ENCODE measurements at regions not wholly inside any gene's neighbourhood (a gene's known extent, or its start where the extent isn't known, plus 50 kb on each side); places are given as distances from the start of the nearest gene placed in this dataset.

- no peak for DNase-seq
- peaks cover 28% of the 10 kb centered on the region for H3K9me3 ChIP-seq (replicated peaks)
- H3K27me3 ChIP-seq (ENCODE audit: low read depth), result no peaks in the 10 kb centered on the region
- H3K27ac ChIP-seq (replicated peaks), result peak overlapping the region; percentile 44
- no peak for TF ChIP-seq CTCF (IDR thresholded peaks at IDR 0.05; ENCODE audit: borderline replicate concordance)
- intact Hi-C loops (cut with micrococcal nuclease), result no loop called here
- H3K4me3 ChIP-seq, result no peak overlapping the region
- H3K4me1 ChIP-seq, result peaks cover 17% of the 10 kb centered on the region
- no peaks in the 10 kb centered on the region for H3K36me3 ChIP-seq
Measured at GRCh38 chr5:88355490-88356050, 86.9 kb upstream of the TMEM161B start.

GRCh38 chr5:88325868-88326267 lies 57.2 kb upstream of the TMEM161B start:
- Histone ChIP-seq H3K4me3 (no peak overlapping the region), H3K4me1 (no peaks in the 10 kb centered on the region), H3K9me3 (replicated peaks) (no peaks in the 10 kb centered on the region), H3K27me3 (ENCODE audit: low read depth) (no peaks in the 10 kb centered on the region), H3K36me3 (no peaks in the 10 kb centered on the region), H3K27ac (replicated peaks) (no peak overlapping the region)
- no peak for TF ChIP-seq CTCF (IDR thresholded peaks at IDR 0.05; ENCODE audit: borderline replicate concordance)
- no peak for DNase-seq
- intact Hi-C loops (cut with micrococcal nuclease), result no loop called here

- intact Hi-C loops (cut with micrococcal nuclease), result no loop called here
- no peak overlapping the region for H3K4me3 ChIP-seq
- H3K4me1 ChIP-seq, result no peaks in the 10 kb centered on the region
- H3K27me3 ChIP-seq (ENCODE audit: low read depth), result no peaks in the 10 kb centered on the region
- TF ChIP-seq CTCF (IDR thresholded peaks at IDR 0.05; ENCODE audit: borderline replicate concordance), result no peak
- H3K36me3 ChIP-seq, result peaks cover 8% of the 10 kb centered on the region
- no peak for DNase-seq
- H3K9me3 ChIP-seq (replicated peaks), result no peaks in the 10 kb centered on the region
- H3K27ac ChIP-seq (replicated peaks), result no peak overlapping the region
Measured at GRCh38 chr5:88322785-88323184, 54.1 kb upstream of the TMEM161B start.
